ENCODE measurements at regions not wholly inside any gene's neighbourhood (a gene's known extent, or its start where the extent isn't known, plus 50 kb on each side); places are given as distances from the start of the nearest gene placed in this dataset.

GRCh38 chr19:22533761-22534160 lies 100.4 kb upstream of the ZNF492 start (continued):
- TF ChIP-seq CTCF (IDR thresholded peaks at IDR 0.05 in 2 of 3, conservative IDR thresholded peaks at IDR 0.05 in 1 of 3; ENCODE audit: borderline replicate concordance in 1 of 3, insufficient read depth in 1 of 3, low read depth in 2 of 3, low read length in 2 of 3) (no peak), EZH2phosphoT487 (IDR thresholded peaks at IDR 0.05; ENCODE audit: borderline replicate concordance) (no peak), ELF1 (IDR thresholded peaks at IDR 0.05; ENCODE audit: borderline replicate concordance, low read depth) (no peak), TCF7L2 (IDR thresholded peaks at IDR 0.05; ENCODE audit: borderline replicate concordance, extremely low read depth, insufficient read depth, insufficient read length) (no peak), CBX3 (IDR thresholded peaks at IDR 0.05; ENCODE audit: low read depth) (no peak)

GRCh38 chr19:22532388-22533300 lies 101.5 kb upstream of the ZNF492 start:
- Histone ChIP-seq H3K4me3 (replicated peaks in 1 of 2; ENCODE audit: low read depth in 1 of 2, low read length in 2 of 2) (no peak overlapping the region), H3K4me2 (ENCODE audit: low read length) (no peak overlapping the region), H3K9me2 (ENCODE audit: insufficient read depth) (no peaks in the 10 kb centered on the region), H2AFZ (ENCODE audit: low read depth, low read length, poor library complexity, severe bottlenecking) (no peak overlapping the region), H3K4me1 (ENCODE audit: control insufficient read depth in 1 of 2, insufficient read depth in 2 of 2, low read length in 2 of 2) (no peaks in the 10 kb centered on the region), H3K36me3 (ENCODE audit: control insufficient read depth in 1 of 2, insufficient read depth in 2 of 2, low read length in 2 of 2) (no peaks in the 10 kb centered on the region), H3K9ac (ENCODE audit: low read length) (no peak overlapping the region), H3K9me3 (ENCODE audit: control insufficient read depth in 1 of 2, insufficient read depth in 1 of 2, low read depth in 1 of 2, low read length in 2 of 2) (peaks cover 10 to 21% of the 10 kb centered on the region in 2 experiments; a peak in 2 of 4 replicates), H4K20me1 (ENCODE audit: insufficient read depth) (no peaks in the 10 kb centered on the region), H3K27ac (ENCODE audit: low read depth, low read length) (no peak overlapping the region), H3K27me3 (ENCODE audit: insufficient read depth, low read length) (no peaks in the 10 kb centered on the region), H3K79me2 (ENCODE audit: insufficient read depth, low read length) (no peaks in the 10 kb centered on the region)
- CTCF ChIA-PET = no interaction called here
- no TSS peak for BruUV-seq (replicated peaks)
- no peak for TF ChIP-seq POLR2AphosphoS5 (IDR thresholded peaks at IDR 0.05; ENCODE audit: low read depth, low read length)
- TF ChIP-seq CEBPB (IDR thresholded peaks at IDR 0.05; ENCODE audit: low read depth) = no peak
- no peak for TF ChIP-seq CBX3 (IDR thresholded peaks at IDR 0.05; ENCODE audit: low read depth)
- TF ChIP-seq JUND (IDR thresholded peaks at IDR 0.05) = no peak
- TF ChIP-seq EGR1 (IDR thresholded peaks at IDR 0.05; ENCODE audit: low read depth) = no peak
- TF ChIP-seq EZH2phosphoT487 (IDR thresholded peaks at IDR 0.05; ENCODE audit: borderline replicate concordance) = no peak
- no peak for TF ChIP-seq EZH2 (IDR thresholded peaks at IDR 0.05)
- TF ChIP-seq ZFX (IDR thresholded peaks at IDR 0.05) = no peak
- no peak for TF ChIP-seq ATF3 (IDR thresholded peaks at IDR 0.05)
- intact Hi-C loops (cut with micrococcal nuclease) = no loop called here
- no peak for ATAC-seq
- RAD21 ChIA-PET (ENCODE audit: low non-redundant PET in 1 of 2, low total read pairs in 2 of 2, uncharacterized antibody in 2 of 2, unreplicated experiment in 2 of 2) = no interaction called here
- DNase-seq (ENCODE audit: low read depth, low spot score) = no peak
- POLR2A ChIA-PET = no interaction called here
